ENCODE measurements at regions not wholly inside any gene's neighbourhood (a gene's known extent, or its start where the extent isn't known, plus 50 kb on each side); places are given as distances from the start of the nearest gene placed in this dataset.

DNA sequence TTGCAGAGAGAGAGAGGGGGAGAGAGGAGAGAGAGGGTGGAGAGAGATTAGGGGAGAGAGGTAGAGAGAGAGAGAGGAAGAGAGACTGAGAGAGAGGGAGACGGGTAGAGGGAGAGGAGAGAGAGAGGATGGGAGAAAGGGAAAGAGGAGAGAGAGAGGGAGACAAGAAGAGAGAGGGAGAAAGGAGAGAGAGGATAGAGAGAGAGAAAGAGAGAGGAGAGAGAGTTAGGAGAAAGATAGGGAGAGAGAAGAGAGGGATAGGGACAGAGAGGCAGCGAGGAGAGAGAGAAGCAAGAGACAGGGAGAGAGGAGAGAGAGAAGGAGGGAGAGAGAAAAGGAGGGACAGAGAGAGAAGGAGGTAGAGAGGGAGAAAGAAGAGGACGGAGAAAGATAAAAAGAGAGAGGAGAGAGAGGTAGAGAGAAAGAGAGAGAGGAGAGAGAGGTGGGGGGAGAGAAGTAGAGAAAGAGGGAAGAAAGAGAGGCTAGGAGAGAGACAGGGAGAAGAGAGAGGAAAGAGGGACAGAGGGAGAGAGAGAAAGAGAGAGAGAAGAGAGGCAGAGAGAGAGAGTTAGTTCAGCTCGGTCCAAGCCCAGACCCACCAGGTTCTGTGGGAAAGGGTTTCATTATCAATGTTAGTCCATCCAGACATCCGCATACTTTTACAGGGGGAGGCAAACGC lies 399.3 kb downstream of the ZSWIM6 start:
- no peak for DNase-seq (ENCODE audit: low spot score in 2 of 2, unreplicated experiment in 2 of 2)
- Mint-ChIP-seq H3K4me1 (peaks cover 39% of the 10 kb centered on the region), H3K27ac (peak overlapping the region; percentile 64), H3K9me3 (no peaks in the 10 kb centered on the region), H3K36me3 (no peaks in the 10 kb centered on the region), H3K27me3 (ENCODE audit: low read depth) (peaks cover 20% of the 10 kb centered on the region), H3K4me3 (no peak overlapping the region)
- TF ChIP-seq, protein P1, sequence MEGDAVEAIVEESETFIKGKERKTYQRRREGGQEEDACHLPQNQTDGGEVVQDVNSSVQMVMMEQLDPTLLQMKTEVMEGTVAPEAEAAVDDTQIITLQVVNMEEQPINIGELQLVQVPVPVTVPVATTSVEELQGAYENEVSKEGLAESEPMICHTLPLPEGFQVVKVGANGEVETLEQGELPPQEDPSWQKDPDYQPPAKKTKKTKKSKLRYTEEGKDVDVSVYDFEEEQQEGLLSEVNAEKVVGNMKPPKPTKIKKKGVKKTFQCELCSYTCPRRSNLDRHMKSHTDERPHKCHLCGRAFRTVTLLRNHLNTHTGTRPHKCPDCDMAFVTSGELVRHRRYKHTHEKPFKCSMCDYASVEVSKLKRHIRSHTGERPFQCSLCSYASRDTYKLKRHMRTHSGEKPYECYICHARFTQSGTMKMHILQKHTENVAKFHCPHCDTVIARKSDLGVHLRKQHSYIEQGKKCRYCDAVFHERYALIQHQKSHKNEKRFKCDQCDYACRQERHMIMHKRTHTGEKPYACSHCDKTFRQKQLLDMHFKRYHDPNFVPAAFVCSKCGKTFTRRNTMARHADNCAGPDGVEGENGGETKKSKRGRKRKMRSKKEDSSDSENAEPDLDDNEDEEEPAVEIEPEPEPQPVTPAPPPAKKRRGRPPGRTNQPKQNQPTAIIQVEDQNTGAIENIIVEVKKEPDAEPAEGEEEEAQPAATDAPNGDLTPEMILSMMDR (IDR thresholded peaks at IDR 0.05; ENCODE audit: unreplicated experiment), result no peak

DNA sequence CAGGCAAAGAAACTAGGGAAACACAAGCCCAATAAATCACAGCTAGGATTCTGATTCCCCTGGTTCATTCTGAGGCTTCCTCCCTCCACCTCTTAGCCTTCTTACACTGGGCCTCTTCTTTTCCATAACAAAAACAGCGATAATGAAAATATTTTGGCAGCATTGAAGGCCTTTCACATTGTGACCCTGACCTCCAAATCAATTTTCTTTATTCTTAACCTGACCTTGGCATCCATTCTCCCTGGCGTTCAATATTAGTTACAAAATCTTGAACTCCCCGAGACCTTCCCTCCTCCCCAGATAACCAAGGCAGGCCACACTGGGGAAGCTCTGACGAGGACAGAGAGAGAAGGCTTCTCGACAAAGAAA lies 399.9 kb downstream of the ZSWIM6 start:
- H3K9me3 Mint-ChIP-seq, result no peaks in the 10 kb centered on the region
- peaks cover 14% of the 10 kb centered on the region for H3K27me3 Mint-ChIP-seq (ENCODE audit: low read depth)
- no peak overlapping the region for H3K4me3 Mint-ChIP-seq
- peaks cover 45% of the 10 kb centered on the region for H3K4me1 Mint-ChIP-seq
- DNase-seq (ENCODE audit: low spot score in 2 of 2, unreplicated experiment in 2 of 2), result no peak
- no peaks in the 10 kb centered on the region for H3K36me3 Mint-ChIP-seq
- peak overlapping the region; percentile 64 for H3K27ac Mint-ChIP-seq
- TF ChIP-seq, protein P1 (IDR thresholded peaks at IDR 0.05; ENCODE audit: unreplicated experiment), result no peak

DNA sequence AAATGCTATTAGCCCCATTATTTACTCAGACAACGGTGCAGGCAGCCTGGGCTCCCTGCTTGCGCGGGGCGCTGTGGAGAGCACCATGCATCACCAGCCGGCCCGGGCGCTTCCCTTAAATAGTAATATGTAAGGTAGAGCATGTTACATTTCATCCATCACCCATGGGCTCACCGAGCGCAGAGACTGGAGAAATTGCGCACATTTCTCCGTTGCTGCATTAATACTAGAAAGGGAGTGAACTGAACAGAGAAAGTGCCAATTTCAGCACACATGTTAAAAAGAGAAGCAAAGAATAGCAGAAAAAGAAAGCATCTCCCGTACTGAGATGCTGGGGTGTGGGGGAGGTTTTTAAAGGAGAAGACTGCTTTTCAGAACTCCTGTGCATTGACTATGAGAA lies 400.3 kb downstream of the ZSWIM6 start:
- Mint-ChIP-seq H3K4me1 (peaks cover 49% of the 10 kb centered on the region), H3K4me3 (no peak overlapping the region), H3K9me3 (no peaks in the 10 kb centered on the region), H3K36me3 (no peaks in the 10 kb centered on the region), H3K27me3 (ENCODE audit: low read depth) (peaks cover 14% of the 10 kb centered on the region), H3K27ac (no peak overlapping the region)
- TF ChIP-seq, protein P1 (IDR thresholded peaks at IDR 0.05; ENCODE audit: unreplicated experiment), result no peak
- no peak for DNase-seq (ENCODE audit: low spot score in 2 of 2, unreplicated experiment in 2 of 2)

DNA sequence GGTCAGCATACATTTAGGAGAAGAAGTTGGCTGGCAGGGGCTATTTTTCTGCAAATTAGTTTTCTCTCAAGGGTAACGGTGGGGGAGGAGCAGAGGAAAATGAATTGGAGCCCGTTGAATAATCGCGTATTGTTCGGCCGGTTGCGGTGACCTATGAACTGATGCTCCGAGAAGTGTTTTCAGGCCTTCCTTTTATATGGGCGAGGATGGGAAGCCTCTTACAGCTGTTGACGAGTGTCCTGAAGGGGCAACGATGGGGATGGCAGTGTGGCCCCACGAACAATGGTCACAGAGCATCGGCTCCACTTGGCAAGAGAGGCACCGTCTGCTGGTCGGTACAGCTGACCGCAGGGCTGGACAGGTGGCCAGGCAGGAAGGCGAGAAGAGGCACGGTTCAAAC lies 400.7 kb downstream of the ZSWIM6 start:
- TF ChIP-seq, protein P1 (IDR thresholded peaks at IDR 0.05; ENCODE audit: unreplicated experiment), result no peak
- Mint-ChIP-seq H3K27me3 (ENCODE audit: low read depth) (peaks cover 14% of the 10 kb centered on the region), H3K4me1 (peaks cover 51% of the 10 kb centered on the region), H3K4me3 (no peak overlapping the region), H3K9me3 (no peaks in the 10 kb centered on the region), H3K27ac (no peak overlapping the region), H3K36me3 (no peaks in the 10 kb centered on the region)
- no peak for DNase-seq (ENCODE audit: low spot score in 2 of 2, unreplicated experiment in 2 of 2)

DNA sequence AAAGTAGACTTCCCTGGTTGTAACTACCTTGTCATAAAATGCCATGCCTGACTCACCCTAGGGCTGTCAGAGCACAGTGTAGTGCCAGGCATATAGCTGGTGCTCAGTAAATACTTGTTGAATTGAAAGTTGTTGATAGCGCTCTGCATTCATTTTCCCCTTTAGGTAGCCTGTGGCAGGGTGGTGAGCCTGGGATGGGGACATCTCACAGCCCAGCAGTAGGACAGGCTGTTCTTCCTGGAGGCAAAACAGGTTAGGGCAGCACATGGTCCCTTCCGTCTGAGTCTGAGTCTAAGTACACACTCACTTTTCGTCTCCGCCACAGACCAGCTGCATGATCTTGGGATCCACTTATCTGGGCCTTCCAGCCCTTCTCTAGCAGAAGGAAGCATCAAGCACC lies 401.9 kb downstream of the ZSWIM6 start:
- no peak overlapping the region for H3K4me3 Mint-ChIP-seq
- DNase-seq (ENCODE audit: low spot score in 2 of 2, unreplicated experiment in 2 of 2), result no peak

More for the DNA sequence above, 401.9 kb downstream of the ZSWIM6 start:
- H3K36me3 Mint-ChIP-seq, result no peaks in the 10 kb centered on the region
- H3K27ac Mint-ChIP-seq, result peak overlapping the region; percentile 55
- H3K27me3 Mint-ChIP-seq (ENCODE audit: low read depth), result peaks cover 8% of the 10 kb centered on the region
- H3K9me3 Mint-ChIP-seq, result no peaks in the 10 kb centered on the region
- TF ChIP-seq, protein P1 (IDR thresholded peaks at IDR 0.05; ENCODE audit: unreplicated experiment), result no peak
- peaks cover 51% of the 10 kb centered on the region for H3K4me1 Mint-ChIP-seq

Data from mesothelial cell of epicardium (in vitro differentiated cells).